Psoas muscle (tissue), 7 donors: ENCODE measurements at regions not wholly inside any gene's neighbourhood (a gene's known extent, or its start where the extent isn't known, plus 50 kb on each side); places are given as distances from the start of the nearest gene placed in this dataset.

ENCODE experiments used
- ATAC-seq, 4 donors: fragments of 200-7000 bp; cut with Tn5 transposase; one replicate each; pipeline ENCODE4 v1.9.1; 2020; ENCODE audit warnings: moderate library complexity in 3 of 4, mild to moderate bottlenecking in 2 of 4
- DNase-seq, 2 donors: peaks; one replicate each; pipeline ENCODE4 v3.0.0-alpha.2; 2020
- H3K27ac ChIP-seq: fragments of 200-600 bp; one replicate; pipeline ENCODE4 v1.8.0; 2022
- H3K27me3 ChIP-seq, 3 donors: fragments of 200-600 bp in 1 of 3; one replicate each; pipeline versions ENCODE4 v1.6.1 to v1.8.0; 2013 to 2022; ENCODE audit warnings: low read length in 2 of 3, mild to moderate bottlenecking in 2 of 3, moderate library complexity in 1 of 3; ENCODE audit not compliant: insufficient read depth in 3 of 3
- H3K36me3 ChIP-seq, 2 donors: fragments of 200-600 bp in 1 of 2; one replicate each; pipeline versions ENCODE4 v1.6.1 to v1.8.0; 2013 to 2022; ENCODE audit warnings: low read depth in 1 of 2, mild to moderate bottlenecking in 1 of 2, moderate library complexity in 1 of 2; ENCODE audit not compliant: insufficient read depth in 1 of 2
- H3K4me1 ChIP-seq: fragments of 200-600 bp; one replicate; pipeline ENCODE4 v1.8.0; 2022
- H3K4me3 ChIP-seq: fragments of 200-600 bp; one replicate; pipeline ENCODE4 v1.8.0; 2022; ENCODE audit warnings: mild to moderate bottlenecking
- H3K9me3 ChIP-seq: fragments of 200-600 bp; one replicate; pipeline ENCODE4 v1.8.0; 2022
- CTCF ChIP-seq: fragments of 200-600 bp; IDR thresholded peaks from one replicate; pipeline ENCODE4 v1.8.0; 2022; ENCODE audit warnings: antibody characterized with exemption
- WGBS, 3 donors: extraction: QIAGEN DNeasy Blood & Tissue Kit; methylation state at CpG; one replicate each; pipeline versions ENCODE4 v1.1.6 to v1.1.7; 2013; 5-methylcytosine and 5-hydroxymethylcytosine counted together
- intact Hi-C, 2 donors: fragments of 100-400 bp; cut with DNase I; formaldehyde crosslinking; loops; one replicate each; pipeline versions ENCODE4 v1.11.0 to v1.14.2; 2022
- donor health status: healthy with polysubstance abuse.
- donor health status: DM: no; HTN: no; CAD: no; lungs with moderate emphysema.
- donor health status: Bipolar disorder and iron deficiency.
- donor health status: healthy.
- donor health status: DM: yes; HTN: yes; CAD: no.
- donor health status: DM: no; HTN: no; CAD: no.
- donor health status: DM: yes; HTN: yes; CAD: no.

GRCh38 chr1:83763361-83764095 lies 235.4 kb downstream of the TTLL7 start:
- intact Hi-C loops, result no loop called here
- DNase-seq (no peak), ATAC-seq (no peak)
- H3K4me1 ChIP-seq, result no peaks in the 10 kb centered on the region
- no peaks in the 10 kb centered on the region for H3K9me3 ChIP-seq
- no peak for TF ChIP-seq CTCF
- H3K36me3 ChIP-seq, result no peaks in the 10 kb centered on the region
- no peak overlapping the region for H3K27ac ChIP-seq
- 20 to 30% (median 27%) methylated on average over 6 of the region's 6 CpGs for WGBS, 3 donors
- H3K27me3 ChIP-seq, result no peaks in the 10 kb centered on the region
- no peak overlapping the region for H3K4me3 ChIP-seq

GRCh38 chr1:83762416-83762815 lies 236.5 kb downstream of the TTLL7 start:
- TF ChIP-seq CTCF, result no peak

GRCh38 chr1:83762039-83762365 lies 236.9 kb downstream of the TTLL7 start:
- Histone ChIP-seq H3K27ac (no peak overlapping the region), H3K36me3 (no peaks in the 10 kb centered on the region), H3K9me3 (no peaks in the 10 kb centered on the region), H3K4me3 (no peak overlapping the region), H3K27me3 (no peaks in the 10 kb centered on the region), H3K4me1 (no peaks in the 10 kb centered on the region)
- intact Hi-C loops, result no loop called here
- DNase-seq (no peak), ATAC-seq (no peak)
- no peak for TF ChIP-seq CTCF
- 35 to 42% (median 35%) methylated on average over 3 of the region's 3 CpGs for WGBS, 3 donors

More at GRCh38 chr1:83762416-83762815, 236.5 kb downstream of the TTLL7 start:
- Histone ChIP-seq H3K36me3 (no peaks in the 10 kb centered on the region), H3K4me1 (no peaks in the 10 kb centered on the region), H3K4me3 (no peak overlapping the region), H3K9me3 (no peaks in the 10 kb centered on the region), H3K27ac (no peak overlapping the region), H3K27me3 (no peaks in the 10 kb centered on the region)
- DNase-seq (no peak), ATAC-seq (no peak)
- intact Hi-C loops, result no loop called here
- WGBS, 3 donors, result 56 to 61% (median 58%) methylated on average over 5 of the region's 5 CpGs

GRCh38 chr1:83761167-83762038 lies 237.5 kb downstream of the TTLL7 start:
- no peak for TF ChIP-seq CTCF
- intact Hi-C loops, result no loop called here
- H3K4me3 ChIP-seq, result no peak overlapping the region
- WGBS, 3 donors, result 32 to 39% (median 38%) methylated on average over 8 of the region's 8 CpGs
- ATAC-seq (no peak), DNase-seq (no peak)
- no peaks in the 10 kb centered on the region for H3K36me3 ChIP-seq
- no peaks in the 10 kb centered on the region for H3K27me3 ChIP-seq
- no peaks in the 10 kb centered on the region for H3K9me3 ChIP-seq
- no peaks in the 10 kb centered on the region for H3K4me1 ChIP-seq
- H3K27ac ChIP-seq, result no peak overlapping the region
